RWPE2 (cell line): ENCODE measurements at regions not wholly inside any gene's neighbourhood (a gene's known extent, or its start where the extent isn't known, plus 50 kb on each side); places are given as distances from the start of the nearest gene placed in this dataset.

ENCODE experiments used
- ATAC-seq: fragments of 200-7000 bp; cut with Tn5 transposase; 3 replicates; pipeline ENCODE4 v1.9.1; 2021; ENCODE audit warnings: low read depth
- DNase-seq: peaks from one replicate; pipeline ENCODE4 v3.0.0-alpha.2; 2020; ENCODE audit warnings: low spot score
- H3K27ac ChIP-seq: fragments of 450-650 bp; 2 replicates; pipeline ENCODE4 v1.5.1; 2017; ENCODE audit warnings: mild to moderate bottlenecking; ENCODE audit not compliant: poor library complexity, severe bottlenecking
- H3K27me3 ChIP-seq: fragments of 250-450 bp; sonication (Bioruptor Pico); 2 replicates; pipeline ENCODE4 v1.5.1; 2021; ENCODE audit warnings: mild to moderate bottlenecking, moderate library complexity; ENCODE audit not compliant: insufficient read depth, poor library complexity, severe bottlenecking
- H3K36me3 ChIP-seq: fragments of 250-450 bp; sonication (Bioruptor Pico); 2 replicates; pipeline ENCODE4 v1.5.1; 2020; ENCODE audit warnings: low read depth, mild to moderate bottlenecking, moderate library complexity
- H3K4me1 ChIP-seq: fragments of 250-450 bp; sonication (Bioruptor Pico); 2 replicates; pipeline ENCODE4 v1.5.1; 2021; ENCODE audit warnings: mild to moderate bottlenecking, moderate library complexity; ENCODE audit not compliant: insufficient read depth, poor library complexity, severe bottlenecking
- H3K4me3 ChIP-seq: fragments of 250-450 bp; sonication (Bioruptor Pico); 2 replicates; pipeline ENCODE4 v1.5.1; 2021; ENCODE audit warnings: mild to moderate bottlenecking, moderate library complexity; ENCODE audit not compliant: severe bottlenecking
- H3K9me3 ChIP-seq: fragments of 250-450 bp; sonication (Bioruptor Pico); 2 replicates; pipeline ENCODE4 v1.5.1; 2021; ENCODE audit warnings: mild to moderate bottlenecking, moderate library complexity; ENCODE audit not compliant: severe bottlenecking
- TF ChIP-seq, protein P1 (sequence below): fragments of 450-650 bp; IDR thresholded peaks from one replicate; pipeline ENCODE4 v1.5.1; 2017; ENCODE audit warnings: mild to moderate bottlenecking, moderate library complexity; ENCODE audit not compliant: poor library complexity, severe bottlenecking

DNA sequence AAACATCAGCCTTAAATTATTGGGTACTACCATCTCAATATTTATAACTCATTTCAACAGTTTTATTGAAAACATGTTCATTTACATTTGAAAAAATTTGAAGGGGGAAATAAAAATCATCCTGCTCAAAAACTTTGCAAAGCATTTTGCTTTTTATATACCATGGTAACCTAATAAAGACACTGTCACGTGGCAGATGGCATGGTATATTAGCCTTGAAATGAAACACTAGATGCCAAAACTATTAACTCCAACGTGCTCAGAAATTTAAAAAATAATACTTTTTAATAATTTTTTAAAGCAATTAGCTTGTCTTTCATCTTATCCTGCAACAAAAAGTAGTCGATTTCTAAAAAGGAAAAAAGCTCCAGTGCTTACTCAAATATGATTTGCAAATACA lies 88.6 kb upstream of the NFIB start:
- TF ChIP-seq, protein P1, sequence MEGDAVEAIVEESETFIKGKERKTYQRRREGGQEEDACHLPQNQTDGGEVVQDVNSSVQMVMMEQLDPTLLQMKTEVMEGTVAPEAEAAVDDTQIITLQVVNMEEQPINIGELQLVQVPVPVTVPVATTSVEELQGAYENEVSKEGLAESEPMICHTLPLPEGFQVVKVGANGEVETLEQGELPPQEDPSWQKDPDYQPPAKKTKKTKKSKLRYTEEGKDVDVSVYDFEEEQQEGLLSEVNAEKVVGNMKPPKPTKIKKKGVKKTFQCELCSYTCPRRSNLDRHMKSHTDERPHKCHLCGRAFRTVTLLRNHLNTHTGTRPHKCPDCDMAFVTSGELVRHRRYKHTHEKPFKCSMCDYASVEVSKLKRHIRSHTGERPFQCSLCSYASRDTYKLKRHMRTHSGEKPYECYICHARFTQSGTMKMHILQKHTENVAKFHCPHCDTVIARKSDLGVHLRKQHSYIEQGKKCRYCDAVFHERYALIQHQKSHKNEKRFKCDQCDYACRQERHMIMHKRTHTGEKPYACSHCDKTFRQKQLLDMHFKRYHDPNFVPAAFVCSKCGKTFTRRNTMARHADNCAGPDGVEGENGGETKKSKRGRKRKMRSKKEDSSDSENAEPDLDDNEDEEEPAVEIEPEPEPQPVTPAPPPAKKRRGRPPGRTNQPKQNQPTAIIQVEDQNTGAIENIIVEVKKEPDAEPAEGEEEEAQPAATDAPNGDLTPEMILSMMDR = no peak
- H3K27me3 ChIP-seq = no peaks in the 10 kb centered on the region
- peaks cover 4% of the 10 kb centered on the region for H3K4me1 ChIP-seq
- H3K27ac ChIP-seq = no peak overlapping the region
- no peak for ATAC-seq
- H3K36me3 ChIP-seq = no peaks in the 10 kb centered on the region
- no peak for DNase-seq
- no peak overlapping the region for H3K4me3 ChIP-seq
- H3K9me3 ChIP-seq = no peaks in the 10 kb centered on the region

DNA sequence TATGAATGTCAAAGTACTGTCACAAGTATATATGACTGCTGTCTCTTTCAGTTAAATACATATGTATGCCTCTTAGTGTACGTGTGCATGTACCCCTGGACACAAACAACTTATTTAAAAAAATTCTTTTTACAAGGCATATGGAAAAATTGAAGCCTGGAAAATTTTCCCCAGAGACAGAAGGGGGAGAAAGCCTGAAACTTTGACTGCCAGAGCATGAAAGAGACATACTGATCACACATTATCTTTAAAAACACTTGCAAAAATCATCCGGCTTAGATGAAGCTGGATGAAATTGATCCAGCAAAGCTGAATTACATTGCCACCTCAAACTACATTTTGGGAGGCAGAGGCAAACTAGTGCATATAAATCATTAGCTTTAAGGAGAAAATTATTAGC lies 88.0 kb upstream of the NFIB start:
- Histone ChIP-seq H3K9me3 (no peaks in the 10 kb centered on the region), H3K36me3 (no peaks in the 10 kb centered on the region), H3K27me3 (no peaks in the 10 kb centered on the region), H3K4me1 (peaks cover 4% of the 10 kb centered on the region), H3K4me3 (no peak overlapping the region), H3K27ac (no peak overlapping the region)
- DNase-seq (no peak), ATAC-seq (no peak)
- TF ChIP-seq, protein P1 = no peak

DNA sequence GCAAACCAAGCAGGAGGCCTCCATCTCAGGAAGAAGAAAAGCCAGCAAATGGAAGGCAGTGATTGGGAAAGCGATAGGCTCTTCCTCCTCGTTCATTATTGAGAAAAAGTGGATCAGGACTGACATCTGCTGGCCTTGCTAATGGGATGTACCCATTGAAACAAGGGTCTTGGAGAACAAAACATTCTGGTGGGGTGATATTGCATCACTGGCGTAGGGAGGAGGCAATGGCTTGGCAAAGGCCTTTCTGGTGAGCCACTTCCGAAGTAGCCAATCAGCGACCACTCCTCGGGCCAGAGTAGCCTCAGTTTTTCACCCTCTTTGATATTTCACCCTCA lies 86.7 kb upstream of the NFIB start:
- Histone ChIP-seq H3K4me1 (peaks cover 4% of the 10 kb centered on the region), H3K27ac (no peak overlapping the region), H3K9me3 (no peaks in the 10 kb centered on the region), H3K27me3 (no peaks in the 10 kb centered on the region), H3K4me3 (no peak overlapping the region), H3K36me3 (no peaks in the 10 kb centered on the region)
- DNase-seq = no peak
- ATAC-seq = peak; percentile 88
- TF ChIP-seq, protein P1 = peak; percentile 77

DNA sequence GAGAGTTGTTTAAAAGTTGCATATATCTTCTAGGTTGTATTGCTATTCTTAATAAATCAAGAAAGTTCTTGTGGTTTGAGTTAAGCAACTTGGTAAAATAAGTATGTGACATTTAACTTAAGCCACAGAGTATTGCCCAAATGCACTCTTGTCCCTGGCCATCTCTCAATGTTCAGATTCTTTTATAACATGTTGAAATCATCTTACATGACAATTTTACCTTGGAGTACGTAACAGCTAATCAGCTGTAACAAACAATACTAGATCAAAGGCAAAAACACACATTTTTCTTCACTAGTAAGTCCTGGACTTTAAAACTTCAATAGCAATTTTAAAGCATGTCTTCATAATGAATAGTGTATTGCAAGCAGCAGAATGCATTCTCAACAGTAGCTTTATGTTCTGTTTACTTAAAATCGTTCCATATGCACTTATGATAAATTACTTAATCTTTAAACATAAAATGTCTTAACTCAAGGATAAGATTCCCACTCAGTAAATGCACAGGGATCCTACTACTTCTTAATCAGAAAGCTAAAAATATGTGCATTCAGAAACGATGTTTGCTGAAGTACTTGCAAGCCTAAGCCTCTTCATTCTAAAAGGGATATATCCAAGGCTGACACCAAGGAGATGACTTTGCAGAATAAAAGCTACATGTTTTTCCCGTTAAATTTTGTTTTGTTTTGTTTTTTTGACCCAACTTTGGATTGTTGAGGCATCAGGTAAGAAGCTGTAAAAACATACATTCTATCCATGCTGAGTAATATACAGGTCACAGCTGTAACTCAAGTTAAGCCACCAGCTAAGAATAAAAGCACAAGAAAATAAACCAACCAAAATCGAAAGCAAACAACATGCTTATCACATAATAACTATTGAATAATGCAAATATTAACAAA lies 86.1 kb upstream of the NFIB start:
- Histone ChIP-seq H3K4me3 (no peak overlapping the region), H3K9me3 (no peaks in the 10 kb centered on the region), H3K4me1 (peaks cover 4% of the 10 kb centered on the region), H3K27me3 (no peaks in the 10 kb centered on the region), H3K27ac (no peak overlapping the region), H3K36me3 (no peaks in the 10 kb centered on the region)
- TF ChIP-seq, protein P1 = no peak
- ATAC-seq = peak; percentile 75
- DNase-seq = no peak

- H3K36me3 ChIP-seq = no peaks in the 10 kb centered on the region
- H3K27ac ChIP-seq = no peak overlapping the region
- H3K27me3 ChIP-seq = no peaks in the 10 kb centered on the region
- DNase-seq (no peak), ATAC-seq (no peak)
- no peak overlapping the region for H3K4me3 ChIP-seq
- TF ChIP-seq, protein P1 = no peak
- H3K4me1 ChIP-seq = peaks cover 4% of the 10 kb centered on the region
- no peaks in the 10 kb centered on the region for H3K9me3 ChIP-seq
Observed at GRCh38 chr9:14398473-14398872, 84.5 kb upstream of the NFIB start.
